Caki2 (cell line): ENCODE measurements at regions not wholly inside any gene's neighbourhood (a gene's known extent, or its start where the extent isn't known, plus 50 kb on each side); places are given as distances from the start of the nearest gene placed in this dataset.
"Not testable (repeated sequence)": the region's sequence is repeated elsewhere in the genome, so short reads cannot be mapped to it uniquely, and the experiment has no call there.

ENCODE experiments used
- DNase-seq: peaks from one replicate; pipeline ENCODE4 v3.0.0-alpha.2; 2015; ENCODE audit warnings: low read depth
- in situ Hi-C: cut with HindIII; loops from 2 replicates; pipeline ENCODE4 v1.10.0; 2016; ENCODE audit warnings: low sequenced_read_pairs, low pct_unique_long_range_greater_than_20kb, mixed read lengths

GRCh38 chr7:42733040-42733439, 178.8 kb downstream of the C7orf25 start:
- DNase-seq: no peak
- in situ Hi-C loops: no loop called here

GRCh38 chr7:42730586-42730985, 181.3 kb downstream of the C7orf25 start:
- no peak for DNase-seq
- in situ Hi-C loops: no loop called here

DNA sequence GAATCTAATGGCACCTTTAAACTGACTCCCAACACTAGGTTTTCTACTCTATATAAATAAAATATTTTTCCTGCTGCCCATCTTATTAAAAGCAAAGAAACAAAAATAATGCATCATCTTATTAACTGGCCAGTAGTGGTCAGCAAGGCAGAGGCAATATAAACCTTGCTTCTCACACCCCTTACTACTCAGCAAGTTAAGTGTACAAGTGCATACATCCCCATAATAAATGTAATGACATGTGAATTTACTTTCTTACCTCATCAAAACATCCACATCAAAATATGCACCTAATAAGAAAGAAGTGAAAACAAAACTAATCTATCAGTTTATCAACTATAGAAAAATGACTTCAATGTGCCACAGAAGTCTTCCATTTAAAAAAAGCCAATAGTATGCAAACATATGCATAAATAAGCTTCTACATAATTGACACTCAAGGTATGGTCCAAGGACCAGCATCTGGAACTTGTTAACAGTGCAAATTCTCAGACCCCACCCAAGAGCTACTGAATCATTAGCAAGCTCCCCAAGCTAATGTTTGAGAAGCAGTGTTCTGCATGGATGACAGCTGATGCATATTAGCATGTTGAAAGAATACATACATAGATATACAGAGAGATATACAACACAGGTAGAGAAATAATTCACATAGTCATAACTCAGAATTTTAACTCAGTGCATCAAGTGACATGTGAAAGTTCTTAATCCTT, 182.7 kb downstream of the C7orf25 start:
- no peak for DNase-seq
- in situ Hi-C loops: no loop called here

DNA sequence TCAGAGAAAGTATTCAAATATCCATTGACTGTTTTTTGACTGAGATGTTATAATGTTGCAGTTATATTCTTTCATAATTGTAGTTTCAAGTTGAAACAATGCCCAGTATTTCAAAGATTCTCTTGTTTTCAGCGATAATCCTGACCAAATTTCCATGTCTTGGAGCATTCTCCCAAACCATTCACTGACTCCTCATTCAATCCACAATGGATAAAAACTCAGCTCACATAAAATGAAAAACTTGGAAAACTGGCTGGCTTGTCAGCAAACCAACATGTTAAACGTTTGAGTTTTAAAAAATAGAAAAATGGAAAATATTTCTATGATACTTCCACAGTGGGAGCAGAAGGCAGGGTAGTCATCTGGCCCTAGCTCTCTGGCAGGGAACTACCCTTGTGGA, 184.4 kb downstream of the C7orf25 start:
- in situ Hi-C loops: no loop called here

GRCh38 chr7:42726066-42726785, 185.6 kb downstream of the C7orf25 start:
- in situ Hi-C loops: no loop called here
- no peak for DNase-seq

More for the DNA sequence above, 184.4 kb downstream of the C7orf25 start:
- no peak for DNase-seq

- DNase-seq: no peak
- in situ Hi-C loops: no loop called here
Measured at GRCh38 chr7:42722716-42723115, 189.2 kb downstream of the C7orf25 start.

GRCh38 chr7:42722198-42722597, 189.7 kb downstream of the C7orf25 start:
- DNase-seq: no peak
- in situ Hi-C loops: no loop called here

- in situ Hi-C loops: no loop called here
- DNase-seq: no peak
Measured at GRCh38 chr7:42720991-42721796, 190.7 kb downstream of the C7orf25 start.

DNA sequence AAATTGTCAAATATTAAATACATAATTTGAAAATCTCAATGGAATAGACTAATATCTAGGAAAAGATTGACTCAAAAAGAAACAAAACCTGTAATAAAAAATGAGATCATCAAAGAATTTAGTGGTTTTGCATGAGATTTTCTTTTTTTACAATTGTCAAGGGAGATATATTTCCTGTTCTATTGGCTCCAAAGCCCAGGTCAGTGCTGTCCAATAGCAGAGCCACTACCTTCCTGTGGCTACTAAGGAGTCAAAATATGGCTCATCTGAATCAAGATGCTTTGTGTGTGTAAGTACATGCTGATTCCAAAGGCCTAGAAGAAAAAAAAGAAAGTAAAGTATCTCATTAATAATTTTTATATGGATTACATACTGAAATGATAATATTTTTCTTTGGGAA, 191.9 kb downstream of the C7orf25 start:
- no peak for DNase-seq
- in situ Hi-C loops: no loop called here

DNA sequence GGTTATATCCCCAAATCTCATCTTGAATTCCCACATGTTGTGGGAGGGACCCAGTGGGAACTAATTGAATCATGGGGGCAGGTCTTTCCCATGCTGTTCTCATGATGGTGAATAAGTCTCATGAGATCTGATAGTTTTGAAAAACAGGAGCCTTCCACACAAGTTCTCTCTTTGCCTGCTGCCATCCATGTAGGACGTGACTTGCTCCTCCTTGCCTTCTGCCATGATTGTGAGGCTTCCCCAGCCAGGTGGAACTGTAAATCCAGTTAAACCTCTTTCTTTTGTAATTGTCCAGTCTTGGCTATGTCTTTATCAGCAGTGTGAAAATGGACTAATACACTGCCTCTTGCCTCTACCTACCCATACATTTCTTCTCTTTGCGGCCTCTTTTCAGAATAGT, 193.4 kb downstream of the C7orf25 start:
- DNase-seq, in situ Hi-C loops: not testable (repeated sequence)

GRCh38 chr7:42714356-42714755, 197.5 kb downstream of the C7orf25 start:
- DNase-seq: no peak
- in situ Hi-C loops: no loop called here

- in situ Hi-C loops: no loop called here
Measured at GRCh38 chr7:42709284-42709683, 202.6 kb downstream of the C7orf25 start.

GRCh38 chr7:42704710-42705109, 207.2 kb downstream of the C7orf25 start:
- no peak for DNase-seq

More at GRCh38 chr7:42709284-42709683, 202.6 kb downstream of the C7orf25 start:
- no peak for DNase-seq

GRCh38 chr7:42702647-42703046, 209.2 kb downstream of the C7orf25 start:
- no peak for DNase-seq
- in situ Hi-C loops: no loop called here

More at GRCh38 chr7:42704710-42705109, 207.2 kb downstream of the C7orf25 start:
- in situ Hi-C loops: no loop called here

- in situ Hi-C loops: no loop called here
- no peak for DNase-seq
Measured at GRCh38 chr7:42700406-42701327, 211.2 kb downstream of the C7orf25 start.

DNA sequence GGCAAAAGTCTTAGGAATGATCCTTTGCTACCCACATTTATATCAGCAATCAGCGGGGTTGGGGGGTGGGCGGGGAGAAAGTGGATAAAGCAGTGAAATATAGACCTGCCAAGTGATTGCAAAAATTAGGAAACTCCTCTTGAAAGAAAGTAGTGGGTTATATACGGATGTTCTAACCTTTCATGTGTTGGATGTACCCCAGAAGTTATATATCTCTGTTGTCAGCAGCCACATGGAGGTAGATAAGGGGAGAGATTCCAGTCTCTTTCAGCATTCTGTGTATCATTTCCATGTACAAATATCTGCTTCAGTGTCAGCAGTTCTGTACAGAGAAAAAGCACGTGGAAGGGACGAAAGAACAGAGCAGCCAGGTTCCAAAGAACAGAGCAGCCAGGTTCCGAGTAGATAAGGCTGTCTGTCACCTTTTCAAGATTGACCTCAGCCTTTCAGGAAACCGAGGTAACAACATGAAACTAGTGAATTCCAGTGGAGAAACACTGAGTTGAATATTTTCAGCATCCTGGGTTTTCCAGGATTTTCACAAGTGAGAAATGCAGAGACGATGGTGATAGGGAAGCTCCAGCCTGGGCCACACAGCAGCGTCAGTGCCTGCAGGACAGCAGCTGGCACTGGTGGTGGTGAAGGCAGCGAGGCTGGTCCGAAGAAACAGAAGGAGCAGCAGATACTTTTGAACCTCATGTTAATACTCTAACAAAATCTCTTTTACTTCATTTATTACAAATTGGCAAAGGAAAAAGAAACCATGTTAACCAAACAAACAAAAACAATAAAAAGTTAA, 212.3 kb downstream of the C7orf25 start:
- in situ Hi-C loops: no loop called here
- no peak for DNase-seq

DNA sequence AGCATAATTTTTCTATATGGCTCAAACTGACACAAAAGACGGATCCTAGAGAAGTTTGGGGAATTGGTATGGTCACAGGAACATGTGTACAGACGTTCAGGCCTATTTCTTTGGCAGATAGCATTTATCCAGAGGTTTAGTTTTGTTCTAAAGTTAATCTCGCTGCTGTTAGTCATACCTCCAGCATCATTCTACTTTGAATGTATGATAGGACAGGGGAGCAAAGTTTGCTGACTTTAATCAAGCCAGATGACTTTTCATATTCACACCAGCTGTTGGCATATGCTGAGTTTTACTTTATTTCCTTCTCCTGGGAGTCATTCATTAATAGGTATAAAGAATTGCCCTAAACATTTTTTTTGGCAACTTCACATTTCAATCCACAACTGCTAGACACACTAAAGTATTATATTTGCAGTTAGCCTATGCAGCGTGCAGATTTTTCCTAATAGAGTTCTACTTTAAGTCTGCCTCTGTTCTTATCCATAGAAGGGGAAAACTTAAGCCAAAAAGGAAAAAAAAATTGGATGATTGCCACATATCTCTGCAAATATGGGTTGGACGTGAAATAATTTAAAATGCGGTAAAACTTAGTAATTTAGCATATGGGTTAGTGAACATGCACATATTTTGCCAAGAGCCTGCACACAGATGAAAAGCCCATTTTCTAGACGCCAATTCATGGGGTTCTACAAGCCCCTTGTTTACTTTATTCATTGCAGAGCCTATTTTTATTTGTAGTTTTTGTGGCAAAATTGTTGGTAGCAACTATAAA, 213.1 kb downstream of the C7orf25 start:
- DNase-seq: no peak
- in situ Hi-C loops: no loop called here
